GM19372 (cell line): ENCODE measurements at regions not wholly inside any gene's neighbourhood (a gene's known extent, or its start where the extent isn't known, plus 50 kb on each side); places are given as distances from the start of the nearest gene placed in this dataset.

Experiments
- ATAC-seq: cut with Tn5 transposase; IDR thresholded peaks from one replicate; pipeline ENCODE4 v1.9.1; 2021; ENCODE audit warnings: mild to moderate bottlenecking, low read depth, moderate library complexity; ENCODE audit not compliant: unreplicated experiment

- ATAC-seq = no peak
Measured at GRCh38 chr17:79303641-79304205, 229.1 kb downstream of the ENGASE start.

DNA sequence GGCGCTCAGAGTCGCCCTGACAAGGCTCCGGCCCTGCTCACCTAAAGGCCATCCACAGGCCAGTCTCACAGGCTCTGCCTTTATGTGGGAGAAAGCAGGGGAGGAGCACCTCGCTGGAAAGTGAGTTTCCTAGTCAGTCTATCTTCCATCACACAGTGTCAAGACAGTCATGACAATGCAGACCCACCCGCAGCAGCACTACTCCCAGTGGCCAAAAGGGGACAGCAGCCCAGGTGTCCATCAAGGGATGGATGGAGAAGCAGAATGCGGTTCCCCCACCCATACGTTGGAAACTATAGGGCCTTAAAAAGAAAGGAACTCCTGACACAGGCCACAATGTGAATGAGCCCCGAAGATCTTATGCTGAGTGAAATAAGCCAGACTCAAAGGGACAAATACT lies 226.8 kb downstream of the ENGASE start:
- no peak for ATAC-seq

DNA sequence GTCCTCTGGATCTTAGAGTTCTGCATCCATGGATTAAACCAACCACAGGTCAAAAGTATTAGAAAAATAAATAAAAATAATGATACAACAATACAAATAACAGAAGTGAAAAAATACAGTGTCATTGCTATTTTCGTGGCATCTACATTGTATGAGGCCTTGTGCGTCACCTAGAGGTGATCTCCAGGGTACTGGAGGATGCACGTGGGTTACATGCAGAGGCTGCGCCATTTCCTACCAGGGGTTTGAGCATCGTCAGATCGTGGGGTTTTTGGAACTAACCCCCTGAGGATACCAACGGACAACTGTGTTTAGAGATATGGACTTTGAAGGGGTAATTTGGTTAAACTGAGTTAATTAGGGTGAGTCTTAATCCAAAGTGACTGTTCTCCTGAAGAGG lies 224.7 kb downstream of the ENGASE start:
- ATAC-seq = no peak

- no peak for ATAC-seq
Measured at GRCh38 chr17:79298799-79299198, 224.2 kb downstream of the ENGASE start.

DNA sequence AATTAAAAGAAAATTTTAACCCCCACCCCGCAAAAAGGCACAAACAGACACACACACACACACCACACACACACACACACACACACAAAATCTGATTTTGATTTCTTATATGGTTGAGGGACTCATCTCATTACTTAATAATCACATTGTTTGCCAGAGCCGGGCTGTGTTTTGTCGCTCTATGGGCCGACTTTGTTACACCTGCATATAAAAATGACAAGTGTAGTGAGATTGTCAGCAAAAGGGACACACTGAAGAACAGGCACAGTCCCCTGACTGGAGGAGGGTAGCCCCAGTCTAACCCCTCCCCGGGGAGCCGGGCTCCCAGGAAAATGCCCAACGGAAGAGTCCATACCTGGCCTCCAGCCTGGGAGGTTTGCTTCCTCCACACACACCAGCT lies 221.6 kb downstream of the ENGASE start:
- ATAC-seq = no peak

GRCh38 chr17:79295307-79295706 lies 220.7 kb downstream of the ENGASE start:
- no peak for ATAC-seq

DNA sequence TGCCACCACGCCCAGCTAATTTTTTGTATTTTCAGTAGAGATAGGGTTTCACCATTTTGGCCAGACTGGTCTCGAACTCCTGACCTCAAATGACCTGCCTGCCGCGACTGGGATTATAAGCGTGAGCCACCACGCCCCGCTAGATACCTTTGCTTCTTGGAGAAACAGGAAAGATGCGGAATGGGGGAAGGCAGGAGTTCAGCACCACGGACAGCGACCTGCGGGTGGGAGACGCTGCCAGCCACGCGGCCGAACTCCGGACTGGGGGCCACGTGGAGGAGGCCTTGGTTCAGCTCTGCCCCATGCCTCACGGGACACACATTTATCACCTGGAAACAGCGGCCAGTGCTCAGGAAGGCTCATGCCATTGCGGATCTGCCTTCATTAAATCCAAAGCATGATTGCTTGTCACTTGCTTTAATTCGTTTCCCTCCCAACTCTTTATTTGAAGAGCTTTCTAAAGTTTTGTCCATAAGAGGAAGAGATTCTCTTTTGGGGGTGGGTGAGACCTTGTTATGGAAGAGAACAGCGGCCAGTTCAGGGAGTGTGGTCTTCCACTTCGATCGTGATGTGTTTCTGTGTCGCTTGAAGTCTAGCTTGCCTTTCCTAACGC lies 219.9 kb downstream of the ENGASE start:
- no peak for ATAC-seq

- ATAC-seq = no peak
Measured at GRCh38 chr17:79292501-79292900, 217.9 kb downstream of the ENGASE start.

DNA sequence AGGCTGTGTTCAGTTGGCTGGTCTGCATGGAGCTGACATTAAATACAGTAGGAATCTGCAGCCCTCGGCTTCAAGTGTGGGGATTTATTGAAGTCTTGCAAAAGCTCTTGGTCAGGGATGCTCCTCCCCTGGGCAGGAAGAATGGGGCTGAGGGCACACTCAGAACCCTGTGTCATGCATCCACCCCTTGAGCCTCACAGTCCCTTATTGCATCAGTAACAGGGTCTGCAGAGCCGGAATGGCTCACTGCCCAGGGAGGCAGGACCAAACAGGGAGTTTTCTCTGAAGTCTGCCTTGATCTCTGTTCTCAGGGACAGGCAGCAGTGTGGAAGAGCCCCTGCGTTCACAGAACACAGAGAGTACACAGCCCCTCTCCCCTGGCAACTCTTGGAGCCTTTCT lies 216.8 kb downstream of the ENGASE start:
- ATAC-seq = no peak

DNA sequence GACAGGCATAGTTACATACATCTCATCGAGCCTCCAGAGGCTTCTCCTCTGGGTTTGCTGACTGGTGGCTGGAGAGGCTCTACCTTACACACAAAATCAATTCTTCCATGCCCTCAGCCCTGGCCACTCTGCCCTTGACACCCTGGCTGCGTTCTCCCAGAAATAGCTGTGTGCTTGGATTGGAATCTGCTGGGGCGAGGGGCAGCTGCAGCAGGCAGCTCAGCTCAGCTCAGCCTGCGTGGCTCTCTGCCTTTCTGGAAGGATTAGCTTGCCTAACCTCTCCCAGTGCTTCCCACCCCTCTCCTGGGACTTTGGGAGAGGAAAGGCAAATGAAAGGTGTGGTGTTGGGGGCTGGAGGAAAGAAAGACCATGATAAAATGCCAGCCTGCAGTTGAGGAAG lies 216.1 kb downstream of the ENGASE start:
- no peak for ATAC-seq

GRCh38 chr17:79288950-79289349 lies 214.3 kb downstream of the ENGASE start:
- ATAC-seq = no peak

DNA sequence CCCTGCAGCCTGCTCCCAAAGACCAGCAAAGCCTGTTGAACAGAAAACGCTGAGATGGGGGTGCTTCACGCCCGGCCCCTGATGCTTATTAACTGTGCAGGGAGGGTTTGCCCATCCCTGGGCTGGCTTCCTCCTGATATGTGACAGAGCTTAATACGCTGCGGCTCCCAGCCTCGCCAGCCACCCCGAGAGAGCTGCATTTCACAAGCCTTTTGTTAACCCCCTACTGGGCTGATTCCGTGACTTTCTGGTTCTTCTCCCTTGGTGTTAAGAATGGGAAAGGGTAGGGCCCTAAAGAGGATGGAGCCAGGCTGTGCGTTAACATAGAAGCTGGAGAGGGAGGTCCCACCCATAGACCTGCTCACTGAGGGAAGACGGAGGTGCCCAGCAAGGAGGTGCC lies 211.8 kb downstream of the ENGASE start:
- ATAC-seq = no peak

DNA sequence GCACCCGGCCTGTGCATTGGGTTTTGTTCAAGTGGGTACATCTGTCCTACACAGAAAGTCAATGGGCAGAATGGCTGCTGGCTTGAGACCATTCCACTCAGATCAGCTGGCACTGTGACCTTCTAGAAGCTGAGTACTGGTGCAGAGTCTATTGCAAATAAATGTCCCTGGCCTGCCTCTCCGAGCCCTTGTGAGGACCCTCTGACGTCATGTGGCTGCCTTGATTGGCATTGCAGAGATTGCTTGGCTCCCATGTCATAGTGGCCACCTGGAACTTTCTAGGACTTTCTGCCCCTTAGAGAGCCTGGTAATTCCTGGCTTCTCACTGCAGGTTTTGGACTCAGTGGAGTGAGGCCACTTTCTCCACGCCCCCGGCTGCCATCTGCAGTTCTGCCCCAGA lies 211.3 kb downstream of the ENGASE start:
- no peak for ATAC-seq

- ATAC-seq = no peak
Measured at GRCh38 chr17:79282294-79282693, 207.7 kb downstream of the ENGASE start.

GRCh38 chr17:79281803-79282202 lies 207.2 kb downstream of the ENGASE start:
- ATAC-seq = no peak

DNA sequence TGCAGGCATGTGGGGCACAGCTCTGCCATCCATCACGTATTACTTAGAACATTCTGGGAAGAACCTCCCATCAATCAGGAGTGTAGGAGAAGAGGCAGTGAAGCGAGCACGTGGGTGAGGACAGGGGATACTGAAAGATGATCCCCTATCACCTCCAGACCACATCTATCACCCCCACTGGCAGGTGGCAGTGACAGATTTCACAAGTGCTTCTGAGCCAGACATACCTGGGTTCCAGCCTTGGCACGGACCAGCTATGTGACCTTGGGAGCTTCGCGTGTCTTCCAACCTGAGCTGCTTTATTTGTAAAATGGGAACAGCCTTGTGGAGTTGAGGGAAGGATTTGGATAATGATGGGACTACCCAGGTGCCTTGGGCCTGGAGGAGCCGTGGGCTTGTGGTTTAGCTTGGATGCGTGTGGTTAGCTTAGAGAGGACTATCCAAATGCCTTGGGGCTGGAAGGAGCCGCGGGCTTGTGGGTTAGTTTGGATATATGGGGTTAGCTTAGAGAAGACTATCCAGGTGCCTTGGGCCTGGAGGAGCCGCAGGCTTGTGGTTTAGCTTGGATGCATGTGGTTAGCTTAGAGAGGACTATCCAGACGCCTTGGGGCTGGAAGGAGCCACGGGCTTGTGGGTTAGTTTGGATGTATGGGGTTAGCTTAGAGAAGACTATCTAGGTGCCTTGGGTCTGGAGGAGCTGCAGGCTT lies 206.4 kb downstream of the ENGASE start:
- ATAC-seq = no peak

- ATAC-seq = no peak
Measured at GRCh38 chr17:79280010-79280409, 205.4 kb downstream of the ENGASE start.

GRCh38 chr17:79279320-79279719 lies 204.7 kb downstream of the ENGASE start:
- ATAC-seq = no peak

GRCh38 chr17:79276821-79277220 lies 202.2 kb downstream of the ENGASE start:
- ATAC-seq = no peak

DNA sequence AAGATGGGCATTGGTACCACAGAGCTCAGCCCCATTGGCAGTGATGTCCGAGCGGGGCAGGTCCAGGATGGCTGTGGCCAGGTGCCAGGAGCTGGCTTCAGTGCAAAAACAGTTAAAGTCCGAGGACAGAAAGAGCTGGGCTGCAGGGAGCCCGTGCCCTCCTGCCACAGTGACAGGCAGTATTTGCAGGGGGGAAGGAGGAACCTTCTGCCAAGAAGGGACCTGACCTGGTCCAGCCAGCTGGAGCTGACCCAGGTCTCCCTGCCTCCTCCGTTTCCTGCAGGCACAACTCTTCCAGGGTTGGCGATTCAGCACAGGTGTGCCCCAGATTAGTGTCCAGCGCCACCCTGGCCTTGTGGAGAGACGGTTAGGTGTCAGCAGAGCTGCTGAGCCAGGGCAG lies 199.0 kb downstream of the ENGASE start:
- ATAC-seq = no peak

- no peak for ATAC-seq
Measured at GRCh38 chr17:79272666-79273219, 198.1 kb downstream of the ENGASE start.

- ATAC-seq = no peak
Measured at GRCh38 chr17:79272220-79272619, 197.6 kb downstream of the ENGASE start.
